ENCODE measurements at regions not wholly inside any gene's neighbourhood (a gene's known extent, or its start where the extent isn't known, plus 50 kb on each side); places are given as distances from the start of the nearest gene placed in this dataset.

- H3K9me3 ChIP-seq (ENCODE audit: control insufficient read depth in 2 of 2, low read length in 2 of 2): no peaks in the 10 kb centered on the region
- no peaks in the 10 kb centered on the region for H3K27me3 ChIP-seq (ENCODE audit: control insufficient read depth in 1 of 2, insufficient read depth in 2 of 2, low read length in 2 of 2)
- H3K4me3 ChIP-seq (ENCODE audit: low read length in 2 of 2): no peak overlapping the region
- H3K27ac ChIP-seq (ENCODE audit: low read length): no peak overlapping the region
- H3K4me1 ChIP-seq (ENCODE audit: control insufficient read depth, insufficient read depth, low read length): no peaks in the 10 kb centered on the region
- H3K36me3 ChIP-seq (ENCODE audit: control insufficient read depth in 2 of 2, insufficient read depth in 2 of 2, low read length in 2 of 2): no peaks in the 10 kb centered on the region
- H3K9ac ChIP-seq (ENCODE audit: low read length in 2 of 2): no peak overlapping the region
Observed at GRCh38 chr12:75581515-75581914, 70.1 kb upstream of the KRR1 start.

GRCh38 chr12:75579552-75579951, 68.1 kb upstream of the KRR1 start:
- H3K36me3 ChIP-seq (ENCODE audit: control insufficient read depth in 2 of 2, insufficient read depth in 2 of 2, low read length in 2 of 2): no peaks in the 10 kb centered on the region
- no peaks in the 10 kb centered on the region for H3K9me3 ChIP-seq (ENCODE audit: control insufficient read depth in 2 of 2, low read length in 2 of 2)
- H3K4me1 ChIP-seq (ENCODE audit: control insufficient read depth, insufficient read depth, low read length): no peaks in the 10 kb centered on the region
- no peak overlapping the region for H3K9ac ChIP-seq (ENCODE audit: low read length in 2 of 2)
- no peaks in the 10 kb centered on the region for H3K27me3 ChIP-seq (ENCODE audit: control insufficient read depth in 1 of 2, insufficient read depth in 2 of 2, low read length in 2 of 2)
- no peak overlapping the region for H3K4me3 ChIP-seq (ENCODE audit: low read length in 2 of 2)
- no peak overlapping the region for H3K27ac ChIP-seq (ENCODE audit: low read length)

- Histone ChIP-seq H3K36me3 (ENCODE audit: control insufficient read depth in 2 of 2, insufficient read depth in 2 of 2, low read length in 2 of 2) (no peaks in the 10 kb centered on the region), H3K9ac (ENCODE audit: low read length in 2 of 2) (no peak overlapping the region), H3K27me3 (ENCODE audit: control insufficient read depth in 1 of 2, insufficient read depth in 2 of 2, low read length in 2 of 2) (no peaks in the 10 kb centered on the region)
Observed at GRCh38 chr12:75578546-75578945, 67.1 kb upstream of the KRR1 start.

GRCh38 chr12:75577812-75578211, 66.4 kb upstream of the KRR1 start:
- Histone ChIP-seq H3K4me3 (ENCODE audit: low read length in 2 of 2) (no peak overlapping the region), H3K9me3 (ENCODE audit: control insufficient read depth in 2 of 2, low read length in 2 of 2) (no peaks in the 10 kb centered on the region), H3K27ac (ENCODE audit: low read length) (no peak overlapping the region), H3K27me3 (ENCODE audit: control insufficient read depth in 1 of 2, insufficient read depth in 2 of 2, low read length in 2 of 2) (no peaks in the 10 kb centered on the region), H3K9ac (ENCODE audit: low read length in 2 of 2) (no peak overlapping the region), H3K4me1 (ENCODE audit: control insufficient read depth, insufficient read depth, low read length) (no peaks in the 10 kb centered on the region), H3K36me3 (ENCODE audit: control insufficient read depth in 2 of 2, insufficient read depth in 2 of 2, low read length in 2 of 2) (no peaks in the 10 kb centered on the region)

More at GRCh38 chr12:75578546-75578945, 67.1 kb upstream of the KRR1 start:
- Histone ChIP-seq H3K4me1 (ENCODE audit: control insufficient read depth, insufficient read depth, low read length) (no peaks in the 10 kb centered on the region), H3K9me3 (ENCODE audit: control insufficient read depth in 2 of 2, low read length in 2 of 2) (no peaks in the 10 kb centered on the region), H3K4me3 (ENCODE audit: low read length in 2 of 2) (no peak overlapping the region), H3K27ac (ENCODE audit: low read length) (no peak overlapping the region)

- H3K9me3 ChIP-seq (ENCODE audit: control insufficient read depth in 2 of 2, low read length in 2 of 2): no peaks in the 10 kb centered on the region
- no peak overlapping the region for H3K27ac ChIP-seq (ENCODE audit: low read length)
- no peaks in the 10 kb centered on the region for H3K27me3 ChIP-seq (ENCODE audit: control insufficient read depth in 1 of 2, insufficient read depth in 2 of 2, low read length in 2 of 2)
- no peak overlapping the region for H3K4me3 ChIP-seq (ENCODE audit: low read length in 2 of 2)
- no peak overlapping the region for H3K9ac ChIP-seq (ENCODE audit: low read length in 2 of 2)
- H3K4me1 ChIP-seq (ENCODE audit: control insufficient read depth, insufficient read depth, low read length): no peaks in the 10 kb centered on the region
- H3K36me3 ChIP-seq (ENCODE audit: control insufficient read depth in 2 of 2, insufficient read depth in 2 of 2, low read length in 2 of 2): no peaks in the 10 kb centered on the region
Observed at GRCh38 chr12:75571656-75572205, 60.3 kb upstream of the KRR1 start.

- no peaks in the 10 kb centered on the region for H3K36me3 ChIP-seq (ENCODE audit: control insufficient read depth in 2 of 2, insufficient read depth in 2 of 2, low read length in 2 of 2)
- H3K9ac ChIP-seq (ENCODE audit: low read length in 2 of 2): no peak overlapping the region
- no peaks in the 10 kb centered on the region for H3K27me3 ChIP-seq (ENCODE audit: control insufficient read depth in 1 of 2, insufficient read depth in 2 of 2, low read length in 2 of 2)
- H3K4me3 ChIP-seq (ENCODE audit: low read length in 2 of 2): no peak overlapping the region
- H3K4me1 ChIP-seq (ENCODE audit: control insufficient read depth, insufficient read depth, low read length): no peaks in the 10 kb centered on the region
- H3K27ac ChIP-seq (ENCODE audit: low read length): no peak overlapping the region
- H3K9me3 ChIP-seq (ENCODE audit: control insufficient read depth in 2 of 2, low read length in 2 of 2): no peaks in the 10 kb centered on the region
Observed at GRCh38 chr12:75571204-75571603, 59.8 kb upstream of the KRR1 start.

- Histone ChIP-seq H3K4me1 (ENCODE audit: control insufficient read depth, insufficient read depth, low read length) (no peaks in the 10 kb centered on the region), H3K36me3 (ENCODE audit: control insufficient read depth in 2 of 2, insufficient read depth in 2 of 2, low read length in 2 of 2) (no peaks in the 10 kb centered on the region), H3K27ac (ENCODE audit: low read length) (no peak overlapping the region), H3K9ac (ENCODE audit: low read length in 2 of 2) (no peak overlapping the region), H3K27me3 (ENCODE audit: control insufficient read depth in 1 of 2, insufficient read depth in 2 of 2, low read length in 2 of 2) (no peaks in the 10 kb centered on the region), H3K4me3 (ENCODE audit: low read length in 2 of 2) (no peak overlapping the region), H3K9me3 (ENCODE audit: control insufficient read depth in 2 of 2, low read length in 2 of 2) (no peaks in the 10 kb centered on the region)
Observed at GRCh38 chr12:75568801-75569200, 57.4 kb upstream of the KRR1 start.

GRCh38 chr12:75568393-75568792, 57.0 kb upstream of the KRR1 start:
- Histone ChIP-seq H3K9ac (ENCODE audit: low read length in 2 of 2) (no peak overlapping the region), H3K9me3 (ENCODE audit: control insufficient read depth in 2 of 2, low read length in 2 of 2) (no peaks in the 10 kb centered on the region), H3K36me3 (ENCODE audit: control insufficient read depth in 2 of 2, insufficient read depth in 2 of 2, low read length in 2 of 2) (no peaks in the 10 kb centered on the region), H3K4me3 (ENCODE audit: low read length in 2 of 2) (no peak overlapping the region), H3K27me3 (ENCODE audit: control insufficient read depth in 1 of 2, insufficient read depth in 2 of 2, low read length in 2 of 2) (no peaks in the 10 kb centered on the region), H3K27ac (ENCODE audit: low read length) (no peak overlapping the region), H3K4me1 (ENCODE audit: control insufficient read depth, insufficient read depth, low read length) (no peaks in the 10 kb centered on the region)

GRCh38 chr12:75565795-75566194, 54.4 kb upstream of the KRR1 start:
- Histone ChIP-seq H3K27me3 (ENCODE audit: control insufficient read depth in 1 of 2, insufficient read depth in 2 of 2, low read length in 2 of 2) (no peaks in the 10 kb centered on the region), H3K36me3 (ENCODE audit: control insufficient read depth in 2 of 2, insufficient read depth in 2 of 2, low read length in 2 of 2) (no peaks in the 10 kb centered on the region), H3K9me3 (ENCODE audit: control insufficient read depth in 2 of 2, low read length in 2 of 2) (no peaks in the 10 kb centered on the region), H3K27ac (ENCODE audit: low read length) (no peak overlapping the region), H3K4me1 (ENCODE audit: control insufficient read depth, insufficient read depth, low read length) (no peaks in the 10 kb centered on the region), H3K9ac (ENCODE audit: low read length in 2 of 2) (no peak overlapping the region), H3K4me3 (ENCODE audit: low read length in 2 of 2) (no peak overlapping the region)

GRCh38 chr12:75564852-75565251, 53.4 kb upstream of the KRR1 start:
- Histone ChIP-seq H3K4me1 (ENCODE audit: control insufficient read depth, insufficient read depth, low read length) (no peaks in the 10 kb centered on the region), H3K9me3 (ENCODE audit: control insufficient read depth in 2 of 2, low read length in 2 of 2) (no peaks in the 10 kb centered on the region), H3K4me3 (ENCODE audit: low read length in 2 of 2) (no peak overlapping the region), H3K36me3 (ENCODE audit: control insufficient read depth in 2 of 2, insufficient read depth in 2 of 2, low read length in 2 of 2) (no peaks in the 10 kb centered on the region), H3K27ac (ENCODE audit: low read length) (no peak overlapping the region), H3K9ac (ENCODE audit: low read length in 2 of 2) (no peak overlapping the region), H3K27me3 (ENCODE audit: control insufficient read depth in 1 of 2, insufficient read depth in 2 of 2, low read length in 2 of 2) (no peaks in the 10 kb centered on the region)

- H3K9ac ChIP-seq (ENCODE audit: low read length in 2 of 2): no peak overlapping the region
- no peaks in the 10 kb centered on the region for H3K4me1 ChIP-seq (ENCODE audit: control insufficient read depth, insufficient read depth, low read length)
- no peak overlapping the region for H3K27ac ChIP-seq (ENCODE audit: low read length)
Observed at GRCh38 chr12:75564398-75564797, 53.0 kb upstream of the KRR1 start.

More at GRCh38 chr12:75564398-75564797, 53.0 kb upstream of the KRR1 start:
- Histone ChIP-seq H3K36me3 (ENCODE audit: control insufficient read depth in 2 of 2, insufficient read depth in 2 of 2, low read length in 2 of 2) (no peaks in the 10 kb centered on the region), H3K4me3 (ENCODE audit: low read length in 2 of 2) (no peak overlapping the region), H3K27me3 (ENCODE audit: control insufficient read depth in 1 of 2, insufficient read depth in 2 of 2, low read length in 2 of 2) (no peaks in the 10 kb centered on the region), H3K9me3 (ENCODE audit: control insufficient read depth in 2 of 2, low read length in 2 of 2) (no peaks in the 10 kb centered on the region)
